C4-2B (cell line): ENCODE measurements at regions not wholly inside any gene's neighbourhood (a gene's known extent, or its start where the extent isn't known, plus 50 kb on each side); places are given as distances from the start of the nearest gene placed in this dataset.
"Not testable (repeated sequence)": the region's sequence is repeated elsewhere in the genome, so short reads cannot be mapped to it uniquely, and the experiment has no call there.

Source experiments
- H3K27ac ChIP-seq: fragments of 450-650 bp; 2 replicates; pipeline ENCODE4 v1.5.1; 2017
- CTCF ChIP-seq: fragments of 450-650 bp; conservative IDR thresholded peaks from 2 replicates; pipeline ENCODE4 v1.5.1; 2017; ENCODE audit warnings: mild to moderate bottlenecking
- ZFX ChIP-seq: fragments of 450-650 bp; IDR thresholded peaks from 2 replicates; pipeline ENCODE4 v1.6.1; 2017

GRCh38 chr20:40866056-40866455 is 162.6 kb upstream of the TOP1 start:
- TF ChIP-seq CTCF (no peak), ZFX (no peak)
- no peak overlapping the region for H3K27ac ChIP-seq

- TF ChIP-seq ZFX (no peak), CTCF (no peak)
- H3K27ac ChIP-seq: no peak overlapping the region
Observed at GRCh38 chr20:40868551-40869217, 159.9 kb upstream of the TOP1 start.

- no peak for TF ChIP-seq ZFX
- H3K27ac ChIP-seq: no peak overlapping the region
Observed at GRCh38 chr20:40869218-40870147, 159.1 kb upstream of the TOP1 start.

GRCh38 chr20:40875116-40876085 is 153.2 kb upstream of the TOP1 start:
- no peak for TF ChIP-seq ZFX
- no peak for TF ChIP-seq CTCF
- H3K27ac ChIP-seq: no peak overlapping the region

- not testable (repeated sequence) for H3K27ac ChIP-seq
Observed at GRCh38 chr20:40878099-40878498, 150.5 kb upstream of the TOP1 start.

- H3K27ac ChIP-seq: no peak overlapping the region
- TF ChIP-seq ZFX: no peak
- TF ChIP-seq CTCF: no peak
Observed at GRCh38 chr20:40880063-40880728, 148.4 kb upstream of the TOP1 start.

GRCh38 chr20:40880729-40881109 is 147.9 kb upstream of the TOP1 start:
- no peak for TF ChIP-seq ZFX
- no peak for TF ChIP-seq CTCF

More at GRCh38 chr20:40880729-40881109, 147.9 kb upstream of the TOP1 start:
- H3K27ac ChIP-seq: no peak overlapping the region
